ENCODE measurements at regions not wholly inside any gene's neighbourhood (a gene's known extent, or its start where the extent isn't known, plus 50 kb on each side); places are given as distances from the start of the nearest gene placed in this dataset.
"Not testable (repeated sequence)": the region's sequence is repeated elsewhere in the genome, so short reads cannot be mapped to it uniquely, and the experiment has no call there.

- no peak for DNase-seq
These were observed 209.2 kb downstream of the ICOS start for GRCh38 chr2:204145791-204146190.

DNA sequence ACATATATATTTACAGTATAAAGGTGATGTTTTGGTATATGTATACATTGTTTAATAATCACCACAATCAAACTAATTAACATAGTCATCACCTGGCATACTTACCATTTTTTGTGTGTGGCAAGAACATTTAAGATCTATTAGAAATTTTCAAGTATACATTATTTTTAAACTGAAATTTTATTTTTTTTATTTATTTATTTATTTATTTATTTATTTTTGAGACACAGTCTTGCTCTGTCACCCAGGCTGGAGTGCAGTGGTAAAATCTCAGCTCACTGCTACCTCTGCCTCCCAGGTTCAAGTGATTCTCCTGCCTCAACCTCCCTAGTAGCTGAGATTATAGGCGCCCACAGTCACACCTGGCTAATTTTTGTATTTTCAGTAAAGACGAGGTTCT, 210.5 kb downstream of the ICOS start:
- not testable (repeated sequence) for DNase-seq

- DNase-seq = no peak
These were observed 214.2 kb downstream of the ICOS start for GRCh38 chr2:204150721-204151120.

- no peak for DNase-seq
These were observed 216.1 kb downstream of the ICOS start for GRCh38 chr2:204152616-204153015.

GRCh38 chr2:204154863-204155262, 218.3 kb downstream of the ICOS start:
- no peak for DNase-seq

- no peak for DNase-seq
These were observed 219.9 kb downstream of the ICOS start for GRCh38 chr2:204156456-204156855.

GRCh38 chr2:204157684-204158083, 221.1 kb downstream of the ICOS start:
- no peak for DNase-seq

GRCh38 chr2:204159526-204159925, 223.0 kb downstream of the ICOS start:
- no peak for DNase-seq

- DNase-seq = no peak
These were observed 224.4 kb downstream of the ICOS start for GRCh38 chr2:204160989-204161388.

- DNase-seq = no peak
These were observed 225.3 kb downstream of the ICOS start for GRCh38 chr2:204161886-204162285.

DNA sequence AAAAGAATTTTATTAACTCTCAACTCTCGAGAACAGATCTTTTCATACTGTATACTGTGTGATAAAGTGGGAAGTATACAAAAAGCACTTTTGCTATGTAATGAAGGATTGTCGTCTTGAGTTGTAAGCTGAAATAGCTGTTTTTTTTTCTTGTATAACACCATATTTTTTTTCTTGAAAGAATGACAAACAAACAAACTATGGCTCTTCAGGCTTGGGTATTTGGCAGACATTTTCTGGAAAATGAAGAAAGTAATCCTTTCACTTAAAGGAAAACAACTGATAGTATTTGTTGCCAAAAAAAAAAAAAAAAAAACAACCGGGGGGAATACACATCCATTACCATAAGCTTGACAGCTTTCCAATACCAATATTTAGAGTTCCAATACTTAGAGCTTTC, 230.4 kb downstream of the ICOS start:
- no peak for DNase-seq

DNA sequence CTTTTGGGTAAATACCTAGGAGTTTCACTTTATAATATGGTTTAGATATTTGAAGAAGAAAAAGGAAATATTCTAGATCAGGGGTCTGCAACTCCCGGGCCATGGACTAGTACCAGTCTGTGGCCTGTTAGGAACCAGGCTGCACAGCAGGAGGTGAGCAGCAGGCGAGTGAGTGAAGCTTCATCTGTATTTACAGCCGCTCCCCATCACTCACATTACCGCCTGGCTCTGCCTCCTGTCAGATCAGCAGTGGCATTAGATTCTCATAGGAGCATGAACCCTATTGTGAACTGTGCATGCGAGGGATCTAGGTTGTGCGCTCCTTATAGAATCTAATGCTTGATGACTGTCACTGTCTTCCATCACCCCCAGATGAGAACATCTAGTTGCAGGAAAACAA, 231.1 kb downstream of the ICOS start:
- DNase-seq = not testable (repeated sequence)

DNA sequence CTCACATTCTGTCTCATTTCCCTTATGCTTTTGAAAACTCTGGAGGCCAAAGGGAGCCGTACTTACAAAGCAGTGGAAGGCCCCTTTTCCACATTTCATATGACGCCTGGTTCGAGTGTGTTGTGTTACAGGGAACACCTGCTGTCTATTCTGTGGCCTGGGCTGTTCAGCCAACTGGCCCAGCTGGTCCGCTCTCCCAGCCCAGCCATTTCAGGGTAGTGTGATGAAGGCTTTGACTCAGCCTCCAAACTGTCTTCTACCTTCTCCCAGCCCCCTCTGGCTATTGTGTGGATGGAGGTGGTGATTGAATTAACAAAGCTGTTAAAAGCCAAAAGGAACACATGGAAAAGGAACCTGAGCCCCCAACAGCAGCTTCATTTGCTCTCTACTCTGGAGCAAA, 233.8 kb downstream of the ICOS start:
- DNase-seq = no peak

DNA sequence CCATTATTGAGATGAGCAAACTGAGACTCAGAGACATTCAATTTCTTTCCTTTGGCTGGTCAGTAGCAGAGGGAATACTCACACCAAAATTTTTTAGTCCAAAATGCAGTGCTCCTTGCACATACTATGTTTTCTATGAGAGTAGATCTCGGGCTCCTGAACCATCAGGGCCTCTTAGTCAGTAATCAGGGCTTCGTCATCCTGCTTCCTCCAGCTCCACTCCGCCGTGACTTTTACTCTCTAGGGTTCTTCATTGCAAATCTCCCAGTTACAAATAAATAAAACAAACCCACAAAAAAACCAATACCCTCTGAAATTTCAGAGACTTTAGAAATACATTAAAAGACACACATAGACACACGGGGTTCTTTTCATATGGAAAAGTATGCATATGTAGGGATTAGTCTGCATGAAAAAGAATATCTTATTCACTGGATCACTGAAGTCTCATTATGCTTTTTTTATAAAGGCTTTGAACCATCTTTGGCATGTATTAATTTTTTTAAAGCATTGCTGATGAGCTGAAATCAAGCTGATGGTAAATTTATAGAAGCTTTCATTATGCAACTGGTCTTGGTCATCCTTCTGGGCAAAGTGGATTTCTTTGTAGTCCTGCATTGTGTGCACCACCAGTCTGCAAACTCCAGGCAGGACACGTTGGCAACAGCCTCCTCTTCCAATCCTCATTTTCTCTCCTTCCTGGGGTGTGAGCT, 235.0 kb downstream of the ICOS start:
- no peak for DNase-seq

GRCh38 chr2:204172145-204172600, 235.6 kb downstream of the ICOS start:
- no peak for DNase-seq

DNA sequence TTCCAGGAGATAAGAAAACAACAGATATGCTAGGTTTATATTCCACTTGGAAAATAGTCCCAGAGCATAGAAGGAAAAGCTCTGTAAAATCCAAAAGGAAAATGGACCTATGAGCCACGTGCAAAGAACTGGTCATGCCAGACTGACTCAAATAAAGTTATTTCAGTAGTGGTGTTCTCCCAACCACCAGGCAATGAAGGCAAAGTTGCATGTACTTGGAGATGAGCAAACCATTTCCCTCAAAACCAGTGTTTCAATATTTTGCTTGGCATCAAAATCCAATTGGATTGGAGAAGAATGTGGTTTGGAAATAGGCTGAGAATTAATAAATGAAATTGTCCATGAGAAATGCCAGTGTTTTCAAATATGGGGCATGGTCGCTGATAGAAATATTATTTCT, 237.5 kb downstream of the ICOS start:
- no peak for DNase-seq

- no peak for DNase-seq
These were observed 239.1 kb downstream of the ICOS start for GRCh38 chr2:204175552-204176271.

GRCh38 chr2:204176306-204176705, 239.7 kb downstream of the ICOS start:
- DNase-seq = no peak

GRCh38 chr2:204177251-204177976, 240.9 kb downstream of the ICOS start:
- no peak for DNase-seq

DNA sequence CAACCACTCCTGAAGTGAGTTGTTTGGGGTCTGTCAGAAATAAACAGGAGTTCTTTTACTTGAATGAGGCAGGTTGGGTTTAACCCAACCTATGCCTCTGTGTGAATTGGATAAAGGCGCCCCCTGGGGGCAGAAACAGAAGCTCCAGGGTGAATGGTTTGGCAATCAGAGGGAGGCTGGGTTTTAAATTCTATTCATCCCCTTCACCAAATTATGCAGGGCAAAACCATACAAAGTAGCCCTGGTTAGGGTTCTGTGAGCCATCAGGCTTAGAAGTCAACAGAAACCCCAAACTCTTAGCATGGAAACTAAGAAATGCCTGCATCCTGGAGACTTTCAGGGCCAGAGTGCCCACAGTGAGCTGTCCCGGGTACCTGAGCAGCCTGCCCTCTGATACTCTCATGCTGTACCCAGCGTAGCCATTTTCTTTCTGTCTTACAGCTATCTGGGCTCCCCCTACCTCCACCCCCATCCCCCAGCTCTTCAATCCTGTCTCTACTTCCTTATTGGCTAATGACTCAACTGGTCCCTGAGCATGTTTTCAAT, 241.5 kb downstream of the ICOS start:
- no peak for DNase-seq

DNA sequence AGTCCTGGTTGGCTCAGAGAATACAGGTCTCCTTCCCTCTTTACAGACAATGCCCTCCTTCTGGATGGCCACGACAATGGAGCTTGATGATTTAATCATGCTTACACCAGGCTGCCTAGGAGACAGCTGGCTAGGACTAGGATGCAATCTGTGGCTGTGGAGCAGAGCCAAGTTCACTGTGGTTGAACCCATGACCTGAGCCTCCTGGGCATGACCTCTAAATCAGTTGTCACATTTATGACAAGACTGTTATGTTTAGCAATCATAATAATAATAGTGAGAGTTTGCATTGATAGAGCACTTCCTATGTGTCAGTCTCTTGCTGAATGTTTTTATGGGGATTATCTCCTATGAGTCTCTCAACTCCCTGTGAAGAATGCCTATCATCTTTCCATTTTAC, 244.1 kb downstream of the ICOS start:
- peak; percentile 28 for DNase-seq

- peak; percentile 73 for DNase-seq
These were observed 247.0 kb downstream of the ICOS start for GRCh38 chr2:204183608-204184007.

- DNase-seq = peak; percentile 28
These were observed 247.7 kb downstream of the ICOS start for GRCh38 chr2:204184226-204184625.
